ENCODE measurements at regions not wholly inside any gene's neighbourhood (a gene's known extent, or its start where the extent isn't known, plus 50 kb on each side); places are given as distances from the start of the nearest gene placed in this dataset.

DNA sequence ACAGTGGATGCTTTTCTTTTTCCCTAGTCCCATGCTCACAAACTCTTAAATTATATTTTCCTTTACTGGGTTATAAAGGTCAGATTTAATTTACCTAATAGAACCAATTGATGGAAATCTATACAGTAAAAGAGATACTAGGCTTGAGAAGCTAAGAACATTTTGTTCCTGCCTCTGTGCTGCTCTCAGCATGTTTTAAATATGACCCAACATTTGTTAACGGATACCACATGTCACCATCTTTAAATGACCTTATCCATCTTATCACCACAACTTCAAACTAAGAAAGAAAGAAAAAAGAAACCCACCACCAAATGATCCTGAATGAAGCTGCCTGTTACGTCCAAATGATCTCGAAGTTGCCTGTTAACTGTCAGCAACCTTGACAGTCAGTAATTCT, 334.7 kb upstream of the ZNF608 start:
- Histone ChIP-seq H3K4me1 (ENCODE audit: control insufficient read depth in 4 of 4, insufficient read depth in 4 of 4, low read length in 3 of 4) (no peaks in the 10 kb centered on the region), H3K36me3 (ENCODE audit: control insufficient read depth in 4 of 4, insufficient read depth in 3 of 4, low read depth in 1 of 4, low read length in 3 of 4) (no peaks in the 10 kb centered on the region), H3K27ac (ENCODE audit: low read depth in 1 of 2, low read length in 2 of 2) (no peak overlapping the region), H3K27me3 (ENCODE audit: control insufficient read depth in 4 of 4, insufficient read depth in 4 of 4, low read length in 3 of 4) (no peaks in the 10 kb centered on the region), H3K9ac (ENCODE audit: low read depth in 1 of 2, low read length in 2 of 2) (no peak overlapping the region), H3K9me3 (ENCODE audit: control insufficient read depth in 4 of 4, low read length in 3 of 4) (no peaks in the 10 kb centered on the region), H3K4me3 (ENCODE audit: low read depth in 1 of 3, low read length in 3 of 3) (no peak overlapping the region)
- WGBS, result 91% methylated on average over 3 of the region's 3 CpGs
- DNase-seq (ENCODE audit: low spot score), result no peak
- TF ChIP-seq, protein P1, sequence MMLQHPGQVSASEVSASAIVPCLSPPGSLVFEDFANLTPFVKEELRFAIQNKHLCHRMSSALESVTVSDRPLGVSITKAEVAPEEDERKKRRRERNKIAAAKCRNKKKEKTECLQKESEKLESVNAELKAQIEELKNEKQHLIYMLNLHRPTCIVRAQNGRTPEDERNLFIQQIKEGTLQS (IDR thresholded peaks at IDR 0.05), result no peak
- TF ChIP-seq, protein P2, sequence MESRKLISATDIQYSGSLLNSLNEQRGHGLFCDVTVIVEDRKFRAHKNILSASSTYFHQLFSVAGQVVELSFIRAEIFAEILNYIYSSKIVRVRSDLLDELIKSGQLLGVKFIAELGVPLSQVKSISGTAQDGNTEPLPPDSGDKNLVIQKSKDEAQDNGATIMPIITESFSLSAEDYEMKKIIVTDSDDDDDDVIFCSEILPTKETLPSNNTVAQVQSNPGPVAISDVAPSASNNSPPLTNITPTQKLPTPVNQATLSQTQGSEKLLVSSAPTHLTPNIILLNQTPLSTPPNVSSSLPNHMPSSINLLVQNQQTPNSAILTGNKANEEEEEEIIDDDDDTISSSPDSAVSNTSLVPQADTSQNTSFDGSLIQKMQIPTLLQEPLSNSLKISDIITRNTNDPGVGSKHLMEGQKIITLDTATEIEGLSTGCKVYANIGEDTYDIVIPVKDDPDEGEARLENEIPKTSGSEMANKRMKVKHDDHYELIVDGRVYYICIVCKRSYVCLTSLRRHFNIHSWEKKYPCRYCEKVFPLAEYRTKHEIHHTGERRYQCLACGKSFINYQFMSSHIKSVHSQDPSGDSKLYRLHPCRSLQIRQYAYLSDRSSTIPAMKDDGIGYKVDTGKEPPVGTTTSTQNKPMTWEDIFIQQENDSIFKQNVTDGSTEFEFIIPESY (IDR thresholded peaks at IDR 0.05), result no peak
- TF ChIP-seq, protein P3, sequence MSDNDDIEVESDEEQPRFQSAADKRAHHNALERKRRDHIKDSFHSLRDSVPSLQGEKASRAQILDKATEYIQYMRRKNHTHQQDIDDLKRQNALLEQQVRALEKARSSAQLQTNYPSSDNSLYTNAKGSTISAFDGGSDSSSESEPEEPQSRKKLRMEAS (IDR thresholded peaks at IDR 0.05), result no peak
- TF ChIP-seq HNF4A (conservative IDR thresholded peaks at IDR 0.05) (no peak), RAD21 (IDR thresholded peaks at IDR 0.05) (no peak), HNF4G (IDR thresholded peaks at IDR 0.05) (no peak), YY1 (IDR thresholded peaks at IDR 0.05) (no peak), EGR1 (IDR thresholded peaks at IDR 0.05; ENCODE audit: low read depth in 2 of 2) (no peak), SP1 (IDR thresholded peaks at IDR 0.05) (no peak), RXRA (IDR thresholded peaks at IDR 0.05) (no peak), GABPA (IDR thresholded peaks at IDR 0.05 in 1 of 2, conservative IDR thresholded peaks at IDR 0.05 in 1 of 2) (no peak), TAF1 (conservative IDR thresholded peaks at IDR 0.05) (no peak), FOXA1 (IDR thresholded peaks at IDR 0.05) (no peak), NR2F2 (IDR thresholded peaks at IDR 0.05) (no peak), FOXA2 (IDR thresholded peaks at IDR 0.05) (no peak), JUND (IDR thresholded peaks at IDR 0.05) (no peak)
- TF ChIP-seq, protein P4, sequence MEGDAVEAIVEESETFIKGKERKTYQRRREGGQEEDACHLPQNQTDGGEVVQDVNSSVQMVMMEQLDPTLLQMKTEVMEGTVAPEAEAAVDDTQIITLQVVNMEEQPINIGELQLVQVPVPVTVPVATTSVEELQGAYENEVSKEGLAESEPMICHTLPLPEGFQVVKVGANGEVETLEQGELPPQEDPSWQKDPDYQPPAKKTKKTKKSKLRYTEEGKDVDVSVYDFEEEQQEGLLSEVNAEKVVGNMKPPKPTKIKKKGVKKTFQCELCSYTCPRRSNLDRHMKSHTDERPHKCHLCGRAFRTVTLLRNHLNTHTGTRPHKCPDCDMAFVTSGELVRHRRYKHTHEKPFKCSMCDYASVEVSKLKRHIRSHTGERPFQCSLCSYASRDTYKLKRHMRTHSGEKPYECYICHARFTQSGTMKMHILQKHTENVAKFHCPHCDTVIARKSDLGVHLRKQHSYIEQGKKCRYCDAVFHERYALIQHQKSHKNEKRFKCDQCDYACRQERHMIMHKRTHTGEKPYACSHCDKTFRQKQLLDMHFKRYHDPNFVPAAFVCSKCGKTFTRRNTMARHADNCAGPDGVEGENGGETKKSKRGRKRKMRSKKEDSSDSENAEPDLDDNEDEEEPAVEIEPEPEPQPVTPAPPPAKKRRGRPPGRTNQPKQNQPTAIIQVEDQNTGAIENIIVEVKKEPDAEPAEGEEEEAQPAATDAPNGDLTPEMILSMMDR (IDR thresholded peaks at IDR 0.05; ENCODE audit: low read depth, low read length, missing input control), result no peak
- TF ChIP-seq, protein P5, sequence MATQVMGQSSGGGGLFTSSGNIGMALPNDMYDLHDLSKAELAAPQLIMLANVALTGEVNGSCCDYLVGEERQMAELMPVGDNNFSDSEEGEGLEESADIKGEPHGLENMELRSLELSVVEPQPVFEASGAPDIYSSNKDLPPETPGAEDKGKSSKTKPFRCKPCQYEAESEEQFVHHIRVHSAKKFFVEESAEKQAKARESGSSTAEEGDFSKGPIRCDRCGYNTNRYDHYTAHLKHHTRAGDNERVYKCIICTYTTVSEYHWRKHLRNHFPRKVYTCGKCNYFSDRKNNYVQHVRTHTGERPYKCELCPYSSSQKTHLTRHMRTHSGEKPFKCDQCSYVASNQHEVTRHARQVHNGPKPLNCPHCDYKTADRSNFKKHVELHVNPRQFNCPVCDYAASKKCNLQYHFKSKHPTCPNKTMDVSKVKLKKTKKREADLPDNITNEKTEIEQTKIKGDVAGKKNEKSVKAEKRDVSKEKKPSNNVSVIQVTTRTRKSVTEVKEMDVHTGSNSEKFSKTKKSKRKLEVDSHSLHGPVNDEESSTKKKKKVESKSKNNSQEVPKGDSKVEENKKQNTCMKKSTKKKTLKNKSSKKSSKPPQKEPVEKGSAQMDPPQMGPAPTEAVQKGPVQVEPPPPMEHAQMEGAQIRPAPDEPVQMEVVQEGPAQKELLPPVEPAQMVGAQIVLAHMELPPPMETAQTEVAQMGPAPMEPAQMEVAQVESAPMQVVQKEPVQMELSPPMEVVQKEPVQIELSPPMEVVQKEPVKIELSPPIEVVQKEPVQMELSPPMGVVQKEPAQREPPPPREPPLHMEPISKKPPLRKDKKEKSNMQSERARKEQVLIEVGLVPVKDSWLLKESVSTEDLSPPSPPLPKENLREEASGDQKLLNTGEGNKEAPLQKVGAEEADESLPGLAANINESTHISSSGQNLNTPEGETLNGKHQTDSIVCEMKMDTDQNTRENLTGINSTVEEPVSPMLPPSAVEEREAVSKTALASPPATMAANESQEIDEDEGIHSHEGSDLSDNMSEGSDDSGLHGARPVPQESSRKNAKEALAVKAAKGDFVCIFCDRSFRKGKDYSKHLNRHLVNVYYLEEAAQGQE (IDR thresholded peaks at IDR 0.05), result no peak

All from liver (tissue), 8 donors.